ENCODE measurements at regions not wholly inside any gene's neighbourhood (a gene's known extent, or its start where the extent isn't known, plus 50 kb on each side); places are given as distances from the start of the nearest gene placed in this dataset.

- Histone ChIP-seq H3K4me3 (ENCODE audit: low read depth in 2 of 2, low read length in 1 of 2) (no peak overlapping the region), H3K27ac (ENCODE audit: low read depth in 2 of 2, low read length in 1 of 2) (no peak overlapping the region), H3K9me3 (no peaks in the 10 kb centered on the region), H3F3A (replicated peaks; ENCODE audit: insufficient read depth) (no peaks in the 10 kb centered on the region), H4K20me1 (ENCODE audit: insufficient read depth) (no peaks in the 10 kb centered on the region), H3K4me1 (ENCODE audit: control insufficient read depth in 1 of 2, insufficient read depth in 2 of 2, low read depth in 1 of 2, low read length in 1 of 2) (no peaks in the 10 kb centered on the region), H3K36me3 (replicated peaks in 1 of 2; ENCODE audit: control insufficient read depth in 1 of 2, insufficient read depth in 2 of 2, low read length in 1 of 2) (no peaks in the 10 kb centered on the region), H3K79me2 (ENCODE audit: insufficient read depth) (no peaks in the 10 kb centered on the region), H3K4me2 (no peak overlapping the region), H3K27me3 (ENCODE audit: insufficient read depth) (peaks cover 75% of the 10 kb centered on the region), H3K9ac (no peak overlapping the region), H2AFZ (ENCODE audit: low read depth) (no peak overlapping the region), H3K9me2 (no peaks in the 10 kb centered on the region)
- whole genome bisulfite sequencing (ENCODE audit: low lambda C conversion rate) = 50% methylated on average over 22 of the region's 23 CpGs
- POLR2A ChIA-PET = no interaction called here
- no peak for TF ChIP-seq RCOR1 (IDR thresholded peaks at IDR 0.05; ENCODE audit: low read length)
- TF ChIP-seq RFX5 (IDR thresholded peaks at IDR 0.05; ENCODE audit: low read length) = no peak
- TF ChIP-seq JUND (IDR thresholded peaks at IDR 0.05) = no peak
- no peak for TF ChIP-seq EZH2phosphoT487 (IDR thresholded peaks at IDR 0.05; ENCODE audit: borderline replicate concordance, low read depth)
- TF ChIP-seq FOXM1 (IDR thresholded peaks at IDR 0.05; ENCODE audit: low read depth) = no peak
- TF ChIP-seq, protein P1, sequence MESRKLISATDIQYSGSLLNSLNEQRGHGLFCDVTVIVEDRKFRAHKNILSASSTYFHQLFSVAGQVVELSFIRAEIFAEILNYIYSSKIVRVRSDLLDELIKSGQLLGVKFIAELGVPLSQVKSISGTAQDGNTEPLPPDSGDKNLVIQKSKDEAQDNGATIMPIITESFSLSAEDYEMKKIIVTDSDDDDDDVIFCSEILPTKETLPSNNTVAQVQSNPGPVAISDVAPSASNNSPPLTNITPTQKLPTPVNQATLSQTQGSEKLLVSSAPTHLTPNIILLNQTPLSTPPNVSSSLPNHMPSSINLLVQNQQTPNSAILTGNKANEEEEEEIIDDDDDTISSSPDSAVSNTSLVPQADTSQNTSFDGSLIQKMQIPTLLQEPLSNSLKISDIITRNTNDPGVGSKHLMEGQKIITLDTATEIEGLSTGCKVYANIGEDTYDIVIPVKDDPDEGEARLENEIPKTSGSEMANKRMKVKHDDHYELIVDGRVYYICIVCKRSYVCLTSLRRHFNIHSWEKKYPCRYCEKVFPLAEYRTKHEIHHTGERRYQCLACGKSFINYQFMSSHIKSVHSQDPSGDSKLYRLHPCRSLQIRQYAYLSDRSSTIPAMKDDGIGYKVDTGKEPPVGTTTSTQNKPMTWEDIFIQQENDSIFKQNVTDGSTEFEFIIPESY (IDR thresholded peaks at IDR 0.05; ENCODE audit: borderline replicate concordance, low read depth) = no peak
- TF ChIP-seq REST (IDR thresholded peaks at IDR 0.05; ENCODE audit: low read depth, low read length) = no peak
- TF ChIP-seq GATA2 (CRISPR knock-in tag; IDR thresholded peaks at IDR 0.05) = no peak
- TF ChIP-seq GABPA (IDR thresholded peaks at IDR 0.05; ENCODE audit: low read depth) = no peak
- TF ChIP-seq POLR2AphosphoS5 (IDR thresholded peaks at IDR 0.05; ENCODE audit: low read depth, low read length) = no peak
- TF ChIP-seq SMC3 (IDR thresholded peaks at IDR 0.05; ENCODE audit: low read depth, low read length) = no peak
- TF ChIP-seq USF1 (IDR thresholded peaks at IDR 0.05; ENCODE audit: borderline replicate concordance, low read depth) = no peak
- no peak for TF ChIP-seq ELF1 (IDR thresholded peaks at IDR 0.05)
- peak; percentile 21 for DNase-seq
- CTCF ChIA-PET = interaction anchor here (1.2 kb wide), 1 partner anchor 85 kb away, joined by 3 read pairs; no protein-coding TSS in a partner anchor
Observed at GRCh38 chr7:1310936-1311335, 78.3 kb downstream of the UNCX start.
